Erythroblast (primary cell): ENCODE measurements at regions not wholly inside any gene's neighbourhood (a gene's known extent, or its start where the extent isn't known, plus 50 kb on each side); places are given as distances from the start of the nearest gene placed in this dataset.

Experiments used
- GATA1 ChIP-seq: IDR thresholded peaks from 2 replicates; pipeline ENCODE4 v1.6.1; 2011; ENCODE audit warnings: low read depth, mild to moderate bottlenecking, control low read depth, low read length, moderate library complexity
- POLR2A ChIP-seq: IDR thresholded peaks from 2 replicates; pipeline ENCODE4 v1.6.1; 2011; ENCODE audit warnings: mild to moderate bottlenecking, low read length

DNA sequence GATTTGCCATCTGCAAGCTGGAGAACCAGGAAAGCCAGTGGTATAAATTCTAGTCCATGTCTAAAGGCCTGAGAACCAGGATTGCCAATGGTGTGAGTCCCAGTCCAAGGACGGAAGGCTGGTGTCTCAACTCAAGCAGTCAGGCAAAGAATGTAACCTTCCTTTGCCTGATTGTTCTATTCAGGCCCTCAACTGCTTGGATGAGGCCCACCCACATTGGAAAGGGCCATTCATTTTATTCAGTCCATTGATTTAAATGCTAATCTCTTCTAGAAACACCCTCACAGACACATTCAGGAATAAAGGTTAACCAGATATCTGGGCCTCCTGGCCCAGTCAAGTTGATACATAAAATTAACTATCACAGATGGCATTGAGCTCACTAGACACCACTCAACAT, 427.8 kb downstream of the ZNF608 start:
- TF ChIP-seq POLR2A = no peak
- no peak for TF ChIP-seq GATA1
